ENCODE measurements at regions not wholly inside any gene's neighbourhood (a gene's known extent, or its start where the extent isn't known, plus 50 kb on each side); places are given as distances from the start of the nearest gene placed in this dataset.
"Not testable (repeated sequence)": the region's sequence is repeated elsewhere in the genome, so short reads cannot be mapped to it uniquely, and the experiment has no call there.

GRCh38 chr5:116861097-116861496, 286.5 kb upstream of the SEMA6A start:
- H3K4me1 Mint-ChIP-seq = peaks cover 39% of the 10 kb centered on the region
- Histone ChIP-seq H3K27ac (no peak overlapping the region), H3F3A (ENCODE audit: low read depth) (peaks cover 34% of the 10 kb centered on the region), H3K9me3 (ENCODE audit: low read depth) (no peaks in the 10 kb centered on the region), H3K36me3 (no peaks in the 10 kb centered on the region), H3K4me2 (no peak overlapping the region), H3K4me1 (peaks cover 45% of the 10 kb centered on the region), H4K20me1 (ENCODE audit: low read depth) (no peaks in the 10 kb centered on the region), H3K9ac (no peak overlapping the region), H3K79me2 (ENCODE audit: low read depth) (no peaks in the 10 kb centered on the region), H2AFZ (replicated peaks) (no peak overlapping the region), H3K27me3 (no peaks in the 10 kb centered on the region), H3K4me3 (no peak overlapping the region)
- H3K27me3 Mint-ChIP-seq (ENCODE audit: insufficient read depth, low read depth) = peaks cover 4% of the 10 kb centered on the region
- TF ChIP-seq CTCF (IDR thresholded peaks at IDR 0.05) = no peak
- TF ChIP-seq EZH2 (IDR thresholded peaks at IDR 0.05) = no peak
- TF ChIP-seq EZH2phosphoT487 (IDR thresholded peaks at IDR 0.05) = no peak
- no peaks in the 10 kb centered on the region for H3K36me3 Mint-ChIP-seq
- no peaks in the 10 kb centered on the region for H3K9me3 Mint-ChIP-seq
- DNase-seq (ENCODE audit: low spot score) = no peak
- no peak overlapping the region for H3K27ac Mint-ChIP-seq
- no peak overlapping the region for H3K4me3 Mint-ChIP-seq

GRCh38 chr5:116859666-116860320, 285.2 kb upstream of the SEMA6A start:
- Histone ChIP-seq H3K27me3 (no peaks in the 10 kb centered on the region), H3K9me3 (ENCODE audit: low read depth) (no peaks in the 10 kb centered on the region), H3K4me2 (no peak overlapping the region), H4K20me1 (ENCODE audit: low read depth) (no peaks in the 10 kb centered on the region), H3K9ac (no peak overlapping the region), H3K27ac (no peak overlapping the region), H3K36me3 (no peaks in the 10 kb centered on the region), H2AFZ (replicated peaks) (no peak overlapping the region), H3K4me3 (no peak overlapping the region), H3F3A (ENCODE audit: low read depth) (peaks cover 21% of the 10 kb centered on the region), H3K79me2 (ENCODE audit: low read depth) (no peaks in the 10 kb centered on the region), H3K4me1 (peaks cover 32% of the 10 kb centered on the region)
- DNase-seq (ENCODE audit: low spot score) = no peak
- TF ChIP-seq EZH2phosphoT487 (IDR thresholded peaks at IDR 0.05) = no peak
- no peak for TF ChIP-seq CTCF (IDR thresholded peaks at IDR 0.05)
- no peak for TF ChIP-seq EZH2 (IDR thresholded peaks at IDR 0.05)
- no peaks in the 10 kb centered on the region for H3K36me3 Mint-ChIP-seq
- H3K27ac Mint-ChIP-seq = no peak overlapping the region
- no peaks in the 10 kb centered on the region for H3K9me3 Mint-ChIP-seq
- peaks cover 4% of the 10 kb centered on the region for H3K27me3 Mint-ChIP-seq (ENCODE audit: insufficient read depth, low read depth)
- H3K4me3 Mint-ChIP-seq = no peak overlapping the region
- H3K4me1 Mint-ChIP-seq = peaks cover 32% of the 10 kb centered on the region

GRCh38 chr5:116858705-116859333, 284.2 kb upstream of the SEMA6A start:
- no peak overlapping the region for H3K27ac Mint-ChIP-seq
- no peak overlapping the region for H3K9ac ChIP-seq
- no peaks in the 10 kb centered on the region for H3K36me3 Mint-ChIP-seq
- peaks cover 26% of the 10 kb centered on the region for H3K4me1 ChIP-seq
- no peak overlapping the region for H3K27ac ChIP-seq
- H3K27me3 Mint-ChIP-seq (ENCODE audit: insufficient read depth, low read depth) = peaks cover 7% of the 10 kb centered on the region
- no peaks in the 10 kb centered on the region for H3K36me3 ChIP-seq
- H3K4me1 Mint-ChIP-seq = peaks cover 22% of the 10 kb centered on the region
- no peak for DNase-seq (ENCODE audit: low spot score)
- no peaks in the 10 kb centered on the region for H4K20me1 ChIP-seq (ENCODE audit: low read depth)
- H3F3A ChIP-seq (ENCODE audit: low read depth) = peaks cover 12% of the 10 kb centered on the region
- TF ChIP-seq EZH2 (IDR thresholded peaks at IDR 0.05) (no peak), CTCF (IDR thresholded peaks at IDR 0.05) (no peak), EZH2phosphoT487 (IDR thresholded peaks at IDR 0.05) (no peak)
- no peaks in the 10 kb centered on the region for H3K79me2 ChIP-seq (ENCODE audit: low read depth)
- H3K4me3 ChIP-seq = no peak overlapping the region
- no peak overlapping the region for H3K4me3 Mint-ChIP-seq
- H3K27me3 ChIP-seq = no peaks in the 10 kb centered on the region
- H2AFZ ChIP-seq (replicated peaks) = no peak overlapping the region
- H3K9me3 ChIP-seq (ENCODE audit: low read depth) = no peaks in the 10 kb centered on the region
- H3K4me2 ChIP-seq = no peak overlapping the region
- H3K9me3 Mint-ChIP-seq = no peaks in the 10 kb centered on the region

GRCh38 chr5:116858020-116858419, 283.4 kb upstream of the SEMA6A start:
- not testable (repeated sequence) for H3K4me3 Mint-ChIP-seq; H3K79me2 ChIP-seq (ENCODE audit: low read depth); H3K36me3 ChIP-seq; H3K27me3 Mint-ChIP-seq (ENCODE audit: insufficient read depth, low read depth); H3F3A ChIP-seq (ENCODE audit: low read depth); H3K9me3 ChIP-seq (ENCODE audit: low read depth); H3K27me3 ChIP-seq; H3K4me3 ChIP-seq; H3K27ac Mint-ChIP-seq; H3K27ac ChIP-seq; H3K4me2 ChIP-seq; H4K20me1 ChIP-seq (ENCODE audit: low read depth); H3K36me3 Mint-ChIP-seq; H2AFZ ChIP-seq (replicated peaks); H3K9ac ChIP-seq; DNase-seq (ENCODE audit: low spot score); H3K9me3 Mint-ChIP-seq
- peaks cover 17% of the 10 kb centered on the region for H3K4me1 Mint-ChIP-seq
- H3K4me1 ChIP-seq = peaks cover 18% of the 10 kb centered on the region

All from neural progenitor cell (in vitro differentiated cells).